Ammon's horn (tissue), 1 donor: ENCODE measurements at regions not wholly inside any gene's neighbourhood (a gene's known extent, or its start where the extent isn't known, plus 50 kb on each side); places are given as distances from the start of the nearest gene placed in this dataset.

ENCODE experiments used
- DNase-seq: peaks from one replicate; pipeline ENCODE4 v3.0.0-alpha.2; 2016; ENCODE audit warnings: low spot score

DNA sequence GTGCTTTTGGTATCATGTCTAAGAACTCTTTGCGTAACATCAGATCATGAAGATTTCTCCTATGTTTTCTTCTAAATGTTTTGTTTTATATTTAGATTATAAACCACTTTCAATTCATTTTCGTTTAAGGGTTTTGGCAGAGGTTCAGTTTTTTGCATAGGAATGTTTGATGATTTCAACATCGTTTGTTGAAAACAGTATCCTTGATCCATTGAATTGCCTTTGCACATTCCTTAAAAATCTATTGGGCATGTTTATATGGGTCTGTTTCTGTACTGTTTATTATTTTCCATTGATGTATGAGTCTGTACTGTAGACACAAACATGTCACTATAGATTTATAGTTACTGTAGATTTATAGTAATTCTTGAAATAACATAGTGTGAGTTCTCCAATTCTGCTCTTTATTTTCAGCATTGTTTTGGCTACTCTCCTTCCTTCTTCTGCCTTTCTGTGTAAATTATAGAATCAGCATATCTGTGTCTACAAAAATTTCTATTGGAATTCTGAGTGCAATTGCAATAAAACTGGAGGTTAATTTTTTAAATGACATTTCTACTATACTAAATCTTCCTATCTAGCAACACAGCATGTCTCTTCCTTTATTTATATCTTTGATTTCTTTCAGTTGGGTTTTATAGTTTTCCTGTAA is 374.0 kb downstream of the SV2B start:
- no peak for DNase-seq

DNA sequence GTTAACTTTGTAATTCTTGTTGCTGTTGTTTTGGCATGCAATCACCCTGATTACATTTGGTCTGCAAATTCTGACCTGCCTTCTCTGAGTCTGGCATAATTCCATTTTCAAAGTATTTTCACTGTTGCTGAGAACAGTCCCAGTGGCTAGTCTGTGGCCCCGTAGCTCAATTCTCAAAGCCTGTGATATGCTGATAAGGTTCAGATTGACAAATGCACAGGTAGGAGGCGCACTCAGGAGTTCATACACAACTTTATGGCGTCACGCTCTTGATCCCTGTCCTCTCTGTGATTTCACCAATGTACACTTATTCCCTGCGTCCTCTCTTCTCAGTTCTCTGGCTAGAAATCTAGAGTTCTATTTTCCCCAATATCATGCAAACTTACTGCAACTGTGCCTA is 376.6 kb upstream of the SLCO3A1 start:
- no peak for DNase-seq

DNA sequence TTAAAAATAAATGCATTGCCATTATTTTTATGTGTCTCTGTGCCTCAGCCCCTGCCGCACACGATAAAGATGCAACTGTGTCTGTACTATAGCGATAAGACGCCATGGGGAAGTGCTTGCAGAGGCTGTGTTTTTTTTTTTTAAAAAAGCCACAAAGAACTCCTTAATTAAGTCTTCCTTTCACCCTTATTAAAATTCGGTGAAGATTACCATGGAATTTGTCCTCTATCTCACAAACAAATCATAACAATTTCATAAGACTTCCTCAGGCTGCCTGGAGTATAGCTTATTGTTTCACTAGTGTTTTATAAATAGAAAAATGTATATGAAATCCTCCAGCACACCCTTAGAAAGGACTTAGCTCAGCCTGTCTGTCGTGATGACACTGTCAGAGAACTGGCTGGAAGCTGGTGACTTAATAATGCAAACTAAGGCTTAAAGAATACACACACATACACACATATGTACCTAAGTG is 374.8 kb upstream of the SLCO3A1 start:
- DNase-seq = no peak

DNA sequence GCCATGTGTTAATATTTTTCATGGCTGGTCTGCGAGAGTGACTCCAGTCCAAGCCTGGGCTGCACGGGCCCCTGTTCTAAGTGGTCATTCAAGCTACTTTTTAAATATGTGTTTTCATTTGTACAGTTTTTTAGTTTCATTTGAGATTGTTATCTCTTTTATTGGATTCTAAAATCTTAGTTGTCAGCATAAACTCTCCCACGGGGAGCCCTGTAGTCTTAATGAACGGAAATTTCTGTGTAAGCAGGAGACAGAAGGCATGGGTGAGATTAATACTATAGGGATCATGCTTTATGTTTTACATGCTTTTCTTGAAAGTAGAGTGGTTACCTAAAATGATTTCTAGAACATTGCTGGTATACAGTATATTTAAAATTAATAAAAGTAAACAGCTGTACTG is 373.1 kb upstream of the SLCO3A1 start:
- no peak for DNase-seq

DNA sequence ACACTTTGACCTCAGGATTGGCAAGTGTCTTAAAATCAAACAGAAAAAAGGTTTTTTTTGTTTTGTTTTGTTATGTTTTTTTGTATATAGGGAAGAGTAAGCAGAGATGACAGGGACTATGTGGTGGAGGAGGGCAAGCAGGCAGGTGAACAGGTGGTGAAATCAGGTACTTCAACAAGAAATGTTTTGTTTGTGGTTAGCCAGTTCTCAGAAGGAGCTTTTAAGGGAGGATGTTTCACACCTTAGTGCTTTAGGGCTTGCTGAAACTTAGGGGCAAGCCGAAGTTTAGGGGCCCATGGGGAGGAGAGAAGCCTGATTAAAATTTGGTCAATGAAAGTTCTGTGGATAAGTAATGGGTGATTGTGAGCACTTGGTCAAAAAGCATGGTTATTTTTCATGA is 370.7 kb upstream of the SLCO3A1 start:
- DNase-seq = no peak

DNA sequence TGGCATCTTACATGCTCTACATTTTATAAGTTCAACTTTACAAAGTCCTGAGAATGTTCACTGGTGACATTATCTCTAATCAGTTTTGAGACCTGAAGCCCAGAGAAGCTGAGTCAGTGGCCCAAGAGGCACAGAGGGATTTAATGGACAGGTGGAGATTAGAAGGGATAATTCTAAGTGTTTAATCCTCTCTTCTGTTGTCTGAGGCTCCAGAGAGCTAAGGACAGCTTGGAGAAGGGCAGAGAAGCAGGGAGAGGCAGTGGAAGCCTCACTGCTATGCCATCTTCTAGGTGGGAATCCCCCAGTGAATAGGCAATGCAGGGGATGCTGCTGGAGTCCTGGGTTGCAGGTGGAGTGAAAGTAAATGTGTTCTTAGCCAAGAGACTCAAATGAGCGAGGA is 369.4 kb upstream of the SLCO3A1 start:
- DNase-seq = no peak

DNA sequence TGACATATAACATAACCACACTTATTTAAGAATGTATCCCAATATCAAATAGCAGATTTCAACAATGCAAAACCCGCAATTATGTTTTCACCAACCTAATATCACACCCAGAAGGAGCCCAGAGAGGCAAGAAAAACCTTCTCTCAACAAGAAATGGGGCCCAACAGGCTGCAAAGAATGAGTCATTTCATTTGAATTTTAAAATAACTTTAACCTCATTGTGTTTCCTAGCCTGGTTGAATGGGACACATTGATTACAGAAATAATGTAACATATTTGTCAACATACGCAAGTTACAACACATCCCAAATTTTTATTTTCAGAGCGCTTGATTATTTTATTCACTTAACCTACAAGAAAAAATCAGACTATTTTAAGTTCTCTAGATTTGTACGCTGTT is 365.1 kb upstream of the SLCO3A1 start:
- no peak for DNase-seq

DNA sequence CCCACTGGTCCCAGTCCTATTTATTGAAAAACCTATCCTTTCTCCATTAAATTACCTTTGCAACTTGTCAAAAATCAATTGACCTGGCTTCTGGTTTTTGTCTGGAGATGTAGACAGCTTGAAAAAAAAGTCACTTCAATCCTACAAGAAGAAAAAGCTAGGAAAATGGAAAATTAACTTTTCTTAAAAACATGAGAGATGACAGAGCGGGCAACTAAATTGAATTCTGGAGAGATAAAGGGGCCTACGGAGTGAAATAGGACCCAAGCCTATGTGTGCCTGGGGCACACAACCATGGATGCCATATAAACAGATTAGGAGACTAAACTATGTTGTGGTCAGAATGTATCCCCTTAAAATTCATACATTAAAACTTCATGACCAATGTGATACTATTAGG is 363.3 kb upstream of the SLCO3A1 start:
- DNase-seq = no peak

DNA sequence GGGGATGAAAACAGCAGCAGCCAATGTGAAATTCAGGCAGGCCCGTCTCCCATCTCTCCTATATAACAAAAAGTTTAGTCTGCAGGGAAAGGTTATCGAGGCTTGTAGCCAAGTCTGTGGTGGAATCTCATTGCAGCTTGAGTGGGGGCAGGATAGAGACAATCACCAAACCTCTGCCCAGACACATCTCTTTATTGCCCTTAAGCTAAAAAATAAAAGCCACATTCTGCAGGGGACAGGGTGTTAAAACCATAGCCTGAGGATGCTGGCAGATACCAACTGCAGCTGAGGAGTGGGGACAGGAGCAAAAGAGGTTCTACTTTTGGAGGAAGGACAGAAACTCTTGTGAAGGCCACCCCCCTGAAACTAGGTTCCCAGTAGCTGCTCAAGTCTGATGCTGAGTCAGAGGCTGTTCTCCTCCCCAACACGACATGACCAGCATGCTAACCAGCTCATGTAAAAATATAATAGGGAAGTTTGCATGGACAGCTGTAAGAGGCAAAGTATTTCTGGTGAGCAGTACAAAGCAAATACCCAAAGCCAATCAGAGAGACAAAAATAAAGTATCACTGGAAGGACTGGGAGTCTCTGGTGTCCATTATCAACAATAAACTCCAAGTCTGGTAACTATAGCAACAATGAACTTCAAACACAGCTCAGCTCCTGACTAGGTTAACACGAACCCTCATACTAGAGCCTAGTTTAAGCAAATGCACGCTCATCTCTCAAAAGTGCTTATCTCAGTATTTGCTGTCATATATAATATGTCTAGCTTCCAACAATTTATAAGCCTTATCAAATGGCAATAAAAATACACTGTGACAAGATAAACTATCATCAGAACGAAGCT is 362.2 kb upstream of the SLCO3A1 start:
- DNase-seq = no peak

DNA sequence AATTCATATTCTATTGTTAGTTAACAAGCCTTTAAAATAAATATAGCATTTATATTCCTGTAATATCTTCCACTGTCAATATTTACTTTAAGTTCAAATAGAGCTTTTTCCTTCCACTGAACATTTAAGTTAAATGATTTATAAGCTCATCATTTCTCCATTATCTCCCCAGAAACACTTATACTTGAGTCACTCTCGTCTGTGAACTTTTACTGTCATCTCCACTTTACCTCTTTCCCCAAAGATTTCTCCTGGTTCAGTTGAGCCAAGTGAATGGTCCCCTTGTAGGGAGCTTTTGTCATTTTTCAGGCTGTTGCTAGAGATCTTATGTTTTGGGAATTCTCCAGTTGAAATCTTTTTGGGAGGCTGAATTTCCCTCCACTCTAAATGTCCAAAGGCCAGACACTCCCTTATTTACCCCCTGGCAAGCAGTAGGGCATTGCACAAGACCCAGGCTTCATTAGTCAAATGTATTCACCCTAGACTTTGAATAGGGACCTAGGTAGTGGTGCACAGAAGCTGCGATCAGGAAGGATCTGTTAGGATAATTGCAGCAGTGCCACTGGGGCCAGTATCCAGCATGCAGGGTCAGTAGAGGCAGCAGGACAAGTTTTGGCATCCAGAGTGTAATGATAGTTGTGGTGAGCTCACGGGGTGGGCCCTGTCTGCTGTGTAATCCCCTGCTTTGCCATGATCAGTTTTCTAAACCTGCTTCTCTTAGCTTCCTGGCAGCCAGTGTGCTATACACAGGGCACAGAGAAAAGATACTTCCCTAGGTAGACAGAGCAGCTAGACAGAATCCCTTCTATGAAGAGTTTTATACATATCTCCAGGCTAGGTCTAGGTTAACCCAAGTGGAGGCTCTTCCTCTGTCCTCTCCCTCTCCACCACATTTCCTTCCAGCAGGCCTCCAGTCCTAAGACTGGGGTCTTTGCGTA is 356.5 kb upstream of the SLCO3A1 start:
- no peak for DNase-seq

DNA sequence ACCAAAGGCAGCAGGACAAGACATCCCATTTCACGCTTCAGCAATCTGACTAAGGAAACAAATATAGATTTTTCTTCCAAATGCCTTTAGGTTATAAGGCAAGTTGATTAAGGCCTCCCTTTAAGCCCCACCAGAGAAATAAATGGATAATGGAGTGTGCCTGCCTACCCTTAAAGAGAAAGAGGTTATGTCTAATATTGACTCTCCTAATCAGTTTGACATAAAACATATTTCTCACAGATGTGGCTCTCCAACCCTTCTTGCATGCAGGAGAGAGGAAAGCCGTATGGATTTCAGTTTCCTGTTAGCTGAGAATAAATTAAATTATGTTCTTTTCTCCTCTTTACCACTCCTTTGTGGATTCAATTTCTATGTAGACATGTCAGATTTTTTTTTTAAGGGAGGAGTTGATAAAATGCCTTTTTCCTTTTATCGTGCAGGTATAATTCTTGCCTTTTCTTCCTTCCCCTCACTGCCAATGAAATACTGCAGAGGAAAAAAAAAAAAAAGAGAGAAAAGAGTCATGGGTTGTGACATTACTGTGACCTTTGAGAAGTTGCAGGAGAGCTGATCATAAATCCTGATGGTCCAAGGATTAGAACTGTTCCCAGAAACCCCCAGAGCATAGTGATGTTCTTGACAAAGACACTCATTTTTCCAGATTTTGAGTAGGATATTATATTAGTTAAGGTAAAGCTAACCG is 355.3 kb upstream of the SLCO3A1 start:
- DNase-seq = no peak

DNA sequence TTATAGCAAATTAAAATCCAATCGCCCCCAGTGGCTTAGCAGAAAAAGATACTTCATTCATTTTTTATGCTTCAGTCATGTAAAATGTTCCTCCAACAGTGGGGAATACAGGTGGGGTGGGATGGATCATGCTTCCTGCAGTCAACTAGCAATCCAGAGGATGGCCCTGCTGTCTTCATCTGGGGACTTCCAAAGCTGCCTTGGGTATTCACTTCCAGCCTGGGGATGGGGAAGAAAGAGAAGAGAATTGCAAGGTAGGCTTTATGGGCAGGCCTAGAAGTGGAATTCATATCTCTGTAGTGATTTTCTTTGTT is 354.8 kb upstream of the SLCO3A1 start:
- DNase-seq = no peak

DNA sequence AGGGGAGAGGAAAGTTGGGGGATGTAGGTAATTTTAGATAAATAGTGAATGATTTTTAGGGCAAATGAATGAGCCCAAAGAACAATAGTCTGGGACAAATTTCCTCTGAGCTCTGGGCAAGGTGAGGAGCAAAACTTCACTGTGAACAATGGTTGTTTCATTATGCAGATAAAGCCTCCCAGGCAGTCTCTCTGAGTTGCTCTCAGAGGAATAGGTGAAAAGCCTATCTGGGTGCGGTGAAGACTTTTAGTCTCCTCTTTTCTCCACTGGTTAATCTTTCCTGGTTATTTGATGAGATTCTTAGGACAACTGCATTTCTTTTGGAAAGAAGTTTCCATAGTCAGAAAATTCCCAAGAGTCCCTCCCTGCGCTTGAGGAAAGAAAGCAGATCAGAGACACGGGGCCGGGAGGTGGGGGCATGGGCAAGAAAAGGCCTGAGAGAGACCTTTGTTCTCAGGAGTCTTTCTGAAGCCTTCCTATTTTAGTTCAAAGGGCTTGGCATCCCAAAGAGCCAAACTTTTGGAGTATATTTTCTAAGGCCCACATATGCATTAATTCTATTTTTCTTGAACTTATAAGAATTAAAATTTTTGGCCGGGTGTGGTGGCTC is 353.6 kb upstream of the SLCO3A1 start:
- no peak for DNase-seq

DNA sequence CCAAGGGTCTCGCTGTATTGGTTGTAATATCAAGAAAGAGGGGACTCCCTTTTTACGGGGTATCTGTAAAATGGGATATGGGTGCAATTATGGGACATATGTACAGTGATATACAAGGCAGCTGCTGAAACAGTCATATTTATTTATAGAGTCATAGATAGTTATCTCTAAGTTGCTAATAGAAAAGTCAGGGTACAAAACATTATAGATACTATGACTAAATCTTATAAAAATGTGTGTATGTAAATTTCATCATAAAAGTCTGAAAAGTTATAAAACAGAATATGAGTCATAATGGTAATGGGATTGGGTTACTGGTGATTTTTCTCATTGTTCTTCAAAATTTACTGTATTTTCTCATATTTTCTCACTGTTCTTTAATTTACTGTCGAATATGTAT is 344.9 kb upstream of the SLCO3A1 start:
- no peak for DNase-seq

DNA sequence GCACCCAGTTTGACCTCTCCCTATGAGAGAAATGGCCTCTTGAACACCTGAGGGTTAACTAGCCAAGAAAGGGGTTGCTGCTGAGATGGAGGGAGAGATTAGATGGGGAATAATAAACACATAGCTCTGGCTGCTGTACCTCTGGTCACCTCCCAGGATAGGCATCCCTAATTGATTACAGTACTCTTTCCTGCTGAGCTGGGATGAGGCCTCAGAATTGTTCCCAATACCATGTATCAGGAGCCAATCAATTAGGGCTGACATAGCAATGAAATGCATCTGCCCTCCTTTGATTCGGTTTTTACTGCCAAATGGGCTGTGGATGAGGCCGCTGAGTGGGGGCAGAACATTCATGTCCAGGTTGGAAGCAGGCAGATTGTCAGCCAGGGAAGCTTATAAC is 339.4 kb upstream of the SLCO3A1 start:
- no peak for DNase-seq

DNA sequence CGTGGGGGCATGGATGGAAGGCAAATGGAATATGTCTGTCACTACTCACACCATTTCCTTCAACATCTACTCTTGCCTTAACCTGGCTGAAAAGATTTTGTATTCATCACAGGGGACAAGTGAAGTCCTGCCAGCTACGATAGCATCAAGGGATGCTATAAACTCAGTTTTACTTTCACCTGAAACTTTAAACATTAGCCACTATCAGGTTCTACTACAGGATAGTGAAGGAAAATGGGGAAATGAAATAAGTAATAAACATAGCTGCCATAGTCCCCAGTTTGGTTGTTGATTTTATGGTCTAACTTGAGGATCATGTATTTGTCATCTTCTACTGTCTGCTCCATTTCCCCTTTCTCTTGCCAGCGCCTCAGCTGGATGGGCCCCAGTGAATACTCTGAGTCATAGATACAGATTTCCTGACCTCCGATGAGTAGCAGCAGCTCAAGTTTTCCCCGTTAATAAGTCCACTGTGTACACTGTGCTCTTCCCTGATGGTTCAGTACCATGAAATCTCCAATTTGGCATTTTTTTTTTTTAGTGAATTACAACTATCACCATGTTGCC is 338.2 kb upstream of the SLCO3A1 start:
- DNase-seq = no peak

DNA sequence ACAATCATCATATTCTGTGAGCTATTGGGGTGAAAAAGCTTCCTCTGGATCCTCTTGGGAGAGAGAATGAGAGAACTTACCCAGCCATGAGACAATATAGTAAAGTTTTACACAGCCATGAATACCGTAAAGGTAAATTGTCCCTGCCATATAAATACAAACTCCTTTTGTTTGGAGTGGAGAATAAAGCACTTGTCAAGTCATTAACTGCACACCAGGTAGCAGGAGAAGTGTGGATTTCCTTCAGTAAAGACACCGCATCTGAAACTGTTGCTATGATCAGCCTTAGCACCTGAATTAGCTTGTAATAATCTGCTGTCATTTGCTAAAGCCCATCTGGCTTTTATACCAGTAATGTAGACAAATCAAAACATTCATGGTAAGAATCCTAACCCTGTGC is 336.6 kb upstream of the SLCO3A1 start:
- no peak for DNase-seq

DNA sequence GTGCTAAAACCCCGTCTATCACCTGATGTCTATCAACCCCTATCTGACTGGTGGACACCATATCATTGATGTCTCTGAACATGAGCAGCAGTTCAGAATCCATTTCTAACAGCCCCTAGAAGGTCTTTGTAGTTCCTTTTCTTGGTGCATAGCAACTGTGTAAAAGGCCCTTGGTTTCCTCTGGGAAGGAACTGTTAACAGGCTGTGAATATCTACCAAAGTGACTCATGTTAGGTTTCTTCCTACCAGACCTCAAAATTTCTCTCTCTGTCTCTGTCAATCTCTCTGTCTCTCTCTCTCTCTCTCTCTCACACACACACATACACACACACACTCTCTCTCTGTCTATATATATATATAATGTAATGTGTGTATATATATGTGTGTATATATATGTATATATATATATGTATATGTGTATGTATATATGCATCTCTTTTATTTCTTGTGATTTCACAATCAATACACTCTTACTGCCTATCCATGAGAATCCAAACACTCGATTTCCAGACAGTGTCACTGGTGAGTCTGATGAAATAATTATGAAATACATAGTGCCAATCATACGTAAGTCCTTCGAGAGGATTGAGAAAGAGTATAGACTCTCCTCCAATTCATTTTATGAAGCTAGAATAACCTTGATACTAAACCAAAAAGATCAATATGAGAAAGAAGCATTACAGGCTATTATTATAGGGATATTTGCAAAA is 335.9 kb upstream of the SLCO3A1 start:
- no peak for DNase-seq

DNA sequence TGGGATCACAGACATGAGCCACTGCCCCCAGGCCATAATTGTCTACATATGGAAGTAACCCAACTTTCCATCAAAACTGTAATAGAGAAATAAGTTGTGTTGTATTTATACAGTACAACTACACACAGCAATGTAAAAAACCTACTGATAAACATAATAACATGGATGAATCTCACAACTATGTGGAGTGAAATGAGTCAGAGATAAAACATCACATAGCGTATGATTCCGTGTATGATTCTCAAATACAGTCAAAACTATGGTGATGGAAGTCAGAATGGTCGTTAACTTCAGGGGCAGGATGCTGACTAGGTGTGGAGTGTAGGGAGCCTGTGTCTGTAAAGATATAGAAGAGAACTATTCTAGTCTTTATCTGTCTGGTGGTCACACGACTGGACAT is 332.7 kb upstream of the SLCO3A1 start:
- DNase-seq = no peak

DNA sequence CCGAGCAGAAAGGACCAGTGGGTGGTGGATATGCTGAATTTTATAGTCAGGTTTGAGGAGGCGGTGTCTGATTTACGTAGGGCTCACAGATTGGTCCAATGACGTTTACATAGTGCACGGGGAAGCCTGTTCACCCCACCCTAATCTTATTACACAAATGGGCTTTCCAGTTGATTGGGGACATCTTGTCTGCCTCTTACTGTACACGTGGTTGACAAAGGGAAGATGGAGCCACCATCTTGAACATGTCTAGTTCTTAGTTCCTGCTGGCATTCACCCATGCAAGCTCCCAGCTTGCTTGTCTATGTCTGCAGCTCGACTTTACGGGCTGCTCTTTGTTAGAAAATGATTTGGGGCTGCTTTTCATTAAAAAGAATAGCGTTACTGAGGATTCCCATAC is 332.0 kb upstream of the SLCO3A1 start:
- DNase-seq = no peak

DNA sequence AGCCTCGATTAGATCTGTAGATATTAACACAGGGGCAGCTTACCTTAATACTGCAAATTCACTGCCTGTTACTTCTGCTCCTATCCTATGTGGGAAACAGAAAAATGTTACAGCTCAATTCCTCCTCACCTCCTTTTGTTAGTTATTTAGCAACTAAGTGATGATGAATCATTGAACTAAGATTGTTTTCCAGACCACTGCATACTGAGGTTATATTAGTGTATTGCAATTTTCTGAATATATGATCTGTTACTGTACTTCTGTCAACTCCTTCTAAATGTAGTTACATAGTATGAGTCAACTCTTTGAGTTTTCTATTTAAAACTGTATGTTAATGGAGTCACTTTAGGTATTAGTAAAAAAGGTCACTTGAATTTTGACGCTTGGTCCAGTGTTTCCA is 331.5 kb upstream of the SLCO3A1 start:
- no peak for DNase-seq
